Activated naive CD4-positive, alpha-beta T cell treated with anti-CD3 and anti-CD28 coated beads, Interleukin-2, amount 50 U/mL, for 16 hours (primary cell): ENCODE measurements at regions not wholly inside any gene's neighbourhood (a gene's known extent, or its start where the extent isn't known, plus 50 kb on each side); places are given as distances from the start of the nearest gene placed in this dataset.

Source experiments
- DNase-seq: peaks from one replicate; pipeline ENCODE4 v3.0.0-alpha.2; 2020

- DNase-seq = no peak
Observed at GRCh38 chr5:92912283-92912682, 668.7 kb downstream of the NR2F1-AS1 start.

- no peak for DNase-seq
Observed at GRCh38 chr5:92911851-92912250, 669.2 kb downstream of the NR2F1-AS1 start.

GRCh38 chr5:92911293-92911692 is 669.7 kb downstream of the NR2F1-AS1 start:
- DNase-seq = no peak

GRCh38 chr5:92909602-92909962 is 671.4 kb downstream of the NR2F1-AS1 start:
- no peak for DNase-seq

- no peak for DNase-seq
Observed at GRCh38 chr5:92908952-92909601, 671.9 kb downstream of the NR2F1-AS1 start.

GRCh38 chr5:92907938-92908606 is 672.9 kb downstream of the NR2F1-AS1 start:
- no peak for DNase-seq

GRCh38 chr5:92906798-92907376 is 674.1 kb downstream of the NR2F1-AS1 start:
- no peak for DNase-seq

GRCh38 chr5:92904021-92904420 is 677.0 kb downstream of the NR2F1-AS1 start:
- DNase-seq = no peak

GRCh38 chr5:92899611-92900010 is 681.4 kb downstream of the NR2F1-AS1 start:
- DNase-seq = no peak

- DNase-seq = no peak
Observed at GRCh38 chr5:92896722-92897121, 684.3 kb downstream of the NR2F1-AS1 start.

- no peak for DNase-seq
Observed at GRCh38 chr5:92890841-92891244, 690.2 kb downstream of the NR2F1-AS1 start.

GRCh38 chr5:92889140-92889539 is 691.9 kb downstream of the NR2F1-AS1 start:
- DNase-seq = no peak

- DNase-seq = no peak
Observed at GRCh38 chr5:92887254-92887653, 693.8 kb downstream of the NR2F1-AS1 start.

GRCh38 chr5:92886751-92887150 is 694.3 kb downstream of the NR2F1-AS1 start:
- DNase-seq = no peak

- DNase-seq = no peak
Observed at GRCh38 chr5:92885950-92886349, 695.1 kb downstream of the NR2F1-AS1 start.

GRCh38 chr5:92884469-92884868 is 696.5 kb downstream of the NR2F1-AS1 start:
- no peak for DNase-seq

- DNase-seq = no peak
Observed at GRCh38 chr5:92879806-92880543, 701.0 kb downstream of the NR2F1-AS1 start.

GRCh38 chr5:92874790-92875189 is 706.2 kb downstream of the NR2F1-AS1 start:
- DNase-seq = no peak

GRCh38 chr5:92868442-92868841 is 712.6 kb downstream of the NR2F1-AS1 start:
- no peak for DNase-seq

GRCh38 chr5:92864591-92864990 is 716.4 kb downstream of the NR2F1-AS1 start:
- no peak for DNase-seq

GRCh38 chr5:92863666-92864065 is 717.4 kb downstream of the NR2F1-AS1 start:
- no peak for DNase-seq

- no peak for DNase-seq
Observed at GRCh38 chr5:92861531-92862285, 719.3 kb downstream of the NR2F1-AS1 start.

- no peak for DNase-seq
Observed at GRCh38 chr5:92860061-92860460, 721.0 kb downstream of the NR2F1-AS1 start.
